GM18508 (cell line): ENCODE measurements at regions not wholly inside any gene's neighbourhood (a gene's known extent, or its start where the extent isn't known, plus 50 kb on each side); places are given as distances from the start of the nearest gene placed in this dataset.
"Not testable (repeated sequence)": the region's sequence is repeated elsewhere in the genome, so short reads cannot be mapped to it uniquely, and the experiment has no call there.

Source experiments
- ATAC-seq: cut with Tn5 transposase; IDR thresholded peaks from one replicate; pipeline ENCODE4 v1.9.1; 2021; ENCODE audit warnings: moderate number of reproducible peaks; ENCODE audit not compliant: insufficient read depth, unreplicated experiment

DNA sequence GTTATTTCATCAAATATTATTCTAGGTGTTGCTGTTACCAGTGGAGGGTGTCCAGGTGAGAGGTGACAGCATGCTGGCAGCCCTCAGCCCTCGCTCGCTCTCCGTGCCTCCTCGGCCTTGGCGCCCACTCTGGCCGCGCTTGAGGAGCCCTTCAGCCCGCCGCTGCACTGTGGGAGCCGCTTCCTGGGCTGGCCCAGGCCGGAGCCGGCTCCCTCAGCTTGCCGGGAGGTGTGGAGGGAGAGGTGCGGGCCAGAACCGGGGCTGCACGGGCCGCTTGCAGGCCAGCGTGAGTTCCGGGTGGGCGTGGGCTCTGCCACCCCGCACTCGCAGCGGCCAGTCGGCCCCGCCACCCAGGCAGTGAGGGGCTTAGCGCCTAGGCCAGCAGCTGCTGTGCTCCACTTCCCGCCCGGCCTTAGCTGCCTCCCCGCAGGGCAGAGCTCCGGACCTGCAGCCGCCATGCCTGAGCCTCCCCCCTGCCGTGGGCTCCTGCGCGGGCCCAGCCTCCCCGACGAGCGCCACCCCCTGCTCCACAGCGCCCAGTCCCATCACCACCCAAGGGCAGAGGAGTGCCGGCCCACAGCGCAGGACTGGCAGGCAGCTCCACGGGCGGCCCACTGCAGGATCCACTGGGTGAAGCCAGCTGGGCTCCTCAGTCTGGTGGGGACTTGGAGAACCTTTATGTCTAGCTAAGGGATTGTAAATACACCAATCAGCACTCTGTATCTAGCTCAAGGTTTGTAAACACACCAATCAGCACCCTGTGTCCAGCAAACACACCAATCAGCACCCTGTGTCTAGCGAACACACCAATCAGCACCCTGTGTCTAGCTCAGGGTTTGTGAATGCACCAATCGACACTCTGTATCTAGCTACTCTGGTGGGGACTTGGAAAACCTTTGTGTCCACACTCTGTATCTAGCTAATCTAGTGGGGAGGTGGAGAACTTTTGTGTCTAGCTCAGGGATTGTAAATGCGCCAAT is 413.3 kb downstream of the HACE1 start:
- ATAC-seq, result not testable (repeated sequence)

DNA sequence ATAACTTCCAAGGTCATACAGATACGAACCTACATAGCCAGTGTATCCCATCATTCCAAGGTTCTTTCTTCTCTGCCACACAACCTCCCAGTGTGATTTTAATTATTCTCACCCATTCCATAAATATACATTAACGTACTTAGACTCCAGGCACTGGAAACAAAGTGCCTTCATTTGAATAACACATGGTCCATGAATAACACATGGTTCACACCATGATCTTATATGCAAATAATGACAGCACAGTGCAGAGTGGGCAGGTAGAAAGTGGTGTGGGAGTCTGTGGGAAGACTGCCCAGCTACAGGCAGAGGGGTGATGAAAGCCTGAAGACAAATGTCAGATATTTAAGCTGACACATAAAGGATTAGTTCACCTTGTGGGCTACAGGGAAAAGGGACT is 425.2 kb downstream of the HACE1 start:
- ATAC-seq, result no peak

DNA sequence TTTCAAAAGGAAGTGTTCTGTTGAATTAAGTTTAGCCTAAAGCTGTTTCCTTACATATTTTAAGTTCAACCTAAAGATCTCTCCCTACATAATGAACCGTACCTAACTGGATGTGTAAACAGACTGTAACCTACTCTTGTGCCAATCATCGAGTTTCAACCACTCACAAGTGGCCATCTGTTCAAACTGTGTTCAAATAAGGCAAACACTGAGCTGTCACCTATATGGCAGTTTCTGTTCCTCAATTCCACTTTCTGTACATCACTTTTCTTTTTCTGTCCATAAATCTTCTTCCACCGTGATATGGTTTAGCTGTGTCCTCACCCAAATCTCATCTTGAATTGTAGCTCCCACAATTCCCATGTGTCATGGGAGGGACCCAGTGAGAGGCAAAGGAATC is 428.6 kb downstream of the HACE1 start:
- peak; percentile 45 for ATAC-seq

DNA sequence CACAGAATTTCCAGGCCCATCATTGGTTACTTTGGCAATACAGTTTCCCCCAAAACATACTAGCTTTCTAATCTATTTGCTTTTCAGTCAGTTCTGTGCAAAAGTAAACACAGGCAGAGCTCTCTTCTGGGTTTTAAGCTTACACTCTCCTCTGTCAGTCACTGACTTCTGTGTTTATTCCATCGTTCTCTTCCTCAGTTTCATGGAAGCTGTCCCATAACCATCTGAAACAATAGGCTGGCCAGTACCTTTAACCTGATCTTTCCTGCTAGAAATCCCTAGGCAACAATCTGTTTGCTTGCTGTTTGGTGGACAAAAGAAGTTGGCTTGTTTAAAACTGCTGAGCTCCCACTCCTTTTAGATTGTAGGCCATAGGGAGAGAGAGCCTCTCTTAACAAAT is 431.5 kb downstream of the HACE1 start:
- no peak for ATAC-seq

DNA sequence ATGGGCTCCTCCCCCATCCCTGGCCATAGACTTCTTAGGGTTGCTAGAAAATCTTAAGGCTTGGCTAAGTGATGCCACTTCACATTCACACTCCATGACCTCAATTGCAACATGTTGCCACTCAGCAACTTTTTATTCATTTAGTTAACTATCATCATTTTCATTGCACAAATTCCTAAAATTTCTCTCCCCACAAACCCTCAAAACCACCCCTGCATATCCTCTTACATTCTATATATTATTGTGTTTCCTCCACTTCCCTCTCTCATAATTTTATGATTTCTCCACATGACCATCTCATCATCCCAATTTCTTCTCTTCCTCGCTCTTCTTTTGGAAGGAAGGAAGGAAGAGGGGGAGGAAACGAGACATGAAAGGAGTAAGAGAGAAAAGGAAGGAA is 436.0 kb downstream of the HACE1 start:
- no peak for ATAC-seq

DNA sequence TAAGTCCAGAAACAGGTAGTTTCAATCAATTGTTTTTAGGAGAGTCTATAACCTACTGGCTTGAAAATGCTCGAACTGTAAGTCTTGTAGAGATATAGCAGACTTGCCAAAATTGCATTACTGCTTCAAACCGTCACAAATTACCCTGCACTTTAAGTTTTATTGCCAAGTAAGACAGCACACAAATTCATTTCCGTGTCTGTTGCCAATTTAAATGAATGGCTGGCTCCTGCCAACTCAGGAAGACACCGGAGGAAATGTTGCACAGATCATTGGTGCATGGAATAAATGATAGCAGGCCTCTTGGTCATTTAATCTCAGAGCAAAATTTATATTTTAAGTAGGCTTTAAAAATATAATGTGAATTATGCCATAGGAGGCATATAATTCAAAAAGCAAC is 438.1 kb downstream of the HACE1 start:
- no peak for ATAC-seq

DNA sequence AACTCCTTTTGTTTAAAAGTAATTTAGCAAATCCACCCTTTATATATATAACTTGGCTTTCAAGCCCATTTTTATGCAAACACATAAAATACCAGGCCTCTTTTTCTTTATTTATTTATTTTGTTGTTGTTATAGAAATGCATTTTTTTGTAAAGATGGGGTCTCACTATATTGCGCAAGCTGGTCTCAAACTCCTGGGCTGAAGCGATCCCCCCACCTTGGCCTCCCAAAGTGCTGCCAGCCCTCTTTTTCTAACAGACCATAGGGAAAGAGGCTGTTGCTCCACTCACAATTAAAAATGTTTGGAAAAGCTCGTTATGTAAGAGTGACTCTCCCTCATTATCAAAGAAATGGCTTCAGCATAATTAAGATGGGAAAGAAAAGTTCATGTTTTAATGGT is 440.9 kb downstream of the HACE1 start:
- ATAC-seq, result no peak

DNA sequence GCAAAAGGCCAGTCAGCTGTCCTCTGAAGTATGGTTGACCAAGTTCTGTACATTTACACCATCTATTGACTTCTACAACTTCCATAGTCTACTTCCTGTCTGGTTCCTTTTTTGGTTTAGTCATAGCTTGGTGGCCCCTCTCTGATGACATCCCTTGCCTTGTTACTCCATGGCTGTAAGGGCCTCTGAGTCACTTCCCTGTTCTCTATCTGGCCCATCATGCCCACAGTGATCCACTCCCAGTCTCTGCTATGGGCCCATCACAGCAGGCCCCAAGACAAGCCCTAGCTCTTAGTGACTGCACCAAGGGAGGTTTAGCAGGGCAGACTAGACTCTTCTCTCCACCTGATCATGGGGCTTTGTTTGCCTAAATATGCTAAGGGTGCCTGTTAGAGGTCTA is 441.6 kb downstream of the HACE1 start:
- no peak for ATAC-seq

DNA sequence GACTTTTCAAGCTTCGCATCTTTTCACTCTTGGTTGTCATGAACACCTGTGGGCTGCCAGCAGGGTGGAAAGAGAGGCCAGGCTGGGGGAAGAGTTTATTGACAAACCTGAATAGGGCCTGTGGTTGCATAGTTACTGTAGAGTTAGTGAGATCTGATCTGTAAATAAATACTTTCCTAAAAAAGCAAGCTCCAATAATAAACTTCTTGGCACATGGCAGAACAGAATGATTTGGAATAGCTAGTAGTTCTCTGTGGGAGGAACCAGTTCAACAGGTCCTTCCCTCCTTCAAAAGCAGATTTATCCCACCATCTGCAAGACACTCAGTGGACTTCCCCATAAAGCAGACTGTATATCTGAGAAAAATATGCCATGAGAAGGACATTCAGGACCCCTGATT is 445.0 kb downstream of the HACE1 start:
- no peak for ATAC-seq

DNA sequence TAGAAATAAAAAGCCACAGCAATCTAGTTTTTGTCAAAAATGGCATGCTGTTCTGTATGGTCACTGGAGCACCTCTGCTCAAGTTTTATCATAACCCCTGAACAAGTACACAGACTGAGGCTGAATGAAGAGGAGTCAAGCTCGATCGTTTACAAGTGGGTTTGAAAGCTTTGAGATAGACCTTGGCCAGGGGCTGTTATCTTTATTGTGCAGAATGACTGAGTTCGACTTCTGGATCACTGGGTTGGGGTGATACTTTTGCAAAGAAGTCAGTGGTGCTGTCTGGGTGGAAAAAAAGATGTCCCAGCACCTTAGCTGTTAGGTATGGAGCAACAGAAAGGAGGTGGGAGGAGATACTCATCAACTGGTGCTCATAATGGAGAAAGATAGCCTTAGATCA is 446.0 kb downstream of the HACE1 start:
- ATAC-seq, result no peak

DNA sequence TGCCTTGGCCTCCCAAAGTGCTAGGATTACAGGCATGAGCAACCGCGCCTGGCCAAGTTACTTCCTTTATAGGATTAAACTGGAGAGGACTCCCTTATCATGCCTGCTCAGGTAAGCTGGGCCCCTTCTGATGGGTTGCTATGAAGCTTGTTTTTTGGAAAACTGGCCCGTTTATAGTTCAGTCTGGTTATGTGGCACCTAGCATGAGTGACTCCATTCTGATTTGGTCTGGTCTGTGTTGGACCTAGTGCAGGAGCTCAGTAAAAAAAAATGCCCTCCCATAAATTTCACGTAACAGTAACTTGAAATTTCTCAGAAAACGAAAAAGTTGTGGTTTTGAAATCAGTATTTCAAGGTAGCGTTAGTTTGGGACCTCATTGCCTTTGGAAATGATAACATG is 448.4 kb downstream of the HACE1 start:
- no peak for ATAC-seq

DNA sequence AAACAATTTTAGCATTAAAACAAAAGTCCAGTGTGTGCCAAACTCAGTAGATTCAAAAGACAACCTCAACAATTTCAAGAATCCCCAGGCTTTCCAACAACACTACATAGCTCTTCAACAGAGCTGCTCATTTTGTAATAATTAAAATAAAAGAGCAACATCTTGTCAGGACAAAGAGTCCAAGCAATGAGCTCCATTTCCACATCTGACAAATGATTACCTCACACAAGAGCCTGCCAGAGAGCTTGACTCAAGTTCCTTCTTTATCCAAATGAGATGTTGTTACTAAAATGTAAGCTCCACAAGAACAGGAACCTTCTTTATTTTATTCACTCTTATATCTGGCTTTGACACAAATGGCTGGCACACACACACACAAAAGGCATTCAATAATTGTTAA is 449.8 kb downstream of the HACE1 start:
- no peak for ATAC-seq

DNA sequence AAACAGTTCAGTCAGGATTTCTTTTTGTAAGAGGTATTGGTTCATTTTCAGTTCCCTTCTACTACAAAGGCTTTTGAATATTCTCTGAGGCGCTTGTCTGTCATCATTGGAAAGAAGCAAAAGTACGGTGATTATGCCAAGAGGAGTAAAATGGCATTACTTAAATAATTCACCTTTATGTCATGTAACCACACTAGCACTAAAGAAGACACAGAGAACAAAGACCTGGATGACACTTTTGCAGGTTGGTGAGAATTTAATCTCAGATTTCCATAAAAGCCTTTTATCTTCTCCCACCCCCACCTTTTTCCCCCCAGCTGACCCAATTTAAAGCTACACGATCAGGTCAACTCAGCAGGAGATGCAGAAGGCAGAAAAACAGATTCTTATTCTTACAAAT is 451.8 kb downstream of the HACE1 start:
- no peak for ATAC-seq

DNA sequence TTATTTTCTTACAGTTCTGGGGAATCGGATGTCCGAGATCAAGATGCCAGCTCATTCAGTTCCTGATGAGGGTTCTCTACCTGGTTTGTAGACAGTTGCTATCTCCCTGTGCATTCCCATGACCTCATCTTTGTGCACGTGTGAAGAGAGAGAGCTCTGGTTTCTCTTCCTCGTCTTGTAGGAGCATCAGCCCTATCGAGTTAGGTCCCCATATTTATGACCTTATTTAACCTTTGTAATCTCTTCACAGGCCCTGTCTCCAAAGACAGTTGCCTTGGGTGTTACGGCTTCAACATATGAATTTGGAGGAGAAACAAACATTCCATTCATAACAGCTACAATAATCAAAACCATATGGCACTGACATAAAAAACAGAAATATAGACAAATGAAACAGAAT is 455.3 kb downstream of the HACE1 start:
- no peak for ATAC-seq

DNA sequence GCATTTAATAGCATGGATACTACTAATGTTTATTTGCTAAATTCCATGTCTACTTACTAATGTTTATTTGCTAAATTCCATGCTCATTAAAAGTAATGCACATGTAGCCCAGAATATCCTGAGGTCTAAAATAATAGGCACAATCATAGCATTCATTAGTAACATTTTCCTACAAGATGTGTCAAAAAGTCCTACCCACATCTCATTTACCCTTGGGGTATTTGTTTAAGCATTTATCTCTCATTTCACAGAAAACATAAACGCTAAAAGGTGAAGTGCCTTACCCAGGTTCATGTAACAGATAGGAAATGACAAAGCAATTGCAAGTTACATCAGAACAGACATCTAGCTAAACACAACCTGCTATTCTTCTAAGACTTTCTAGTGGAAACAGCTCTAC is 457.1 kb downstream of the HACE1 start:
- ATAC-seq, result no peak

DNA sequence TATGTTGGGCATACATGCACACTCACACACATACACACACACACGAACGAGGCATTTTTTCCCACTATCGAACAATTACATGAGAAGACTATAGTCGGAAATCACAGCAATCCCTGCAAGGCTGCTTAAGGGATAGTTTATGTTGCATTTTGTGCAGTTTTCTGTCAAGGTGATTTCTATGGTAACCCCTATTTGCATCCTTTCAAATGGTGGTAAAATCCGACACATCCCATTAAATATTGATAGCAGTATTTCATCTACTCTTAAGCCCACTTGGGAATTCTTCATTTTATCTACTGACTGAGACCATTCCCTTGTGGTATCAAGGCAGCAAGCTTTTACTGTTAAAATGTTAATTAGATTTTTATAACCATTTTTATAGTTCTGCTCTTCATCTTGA is 457.8 kb downstream of the HACE1 start:
- ATAC-seq, result no peak

DNA sequence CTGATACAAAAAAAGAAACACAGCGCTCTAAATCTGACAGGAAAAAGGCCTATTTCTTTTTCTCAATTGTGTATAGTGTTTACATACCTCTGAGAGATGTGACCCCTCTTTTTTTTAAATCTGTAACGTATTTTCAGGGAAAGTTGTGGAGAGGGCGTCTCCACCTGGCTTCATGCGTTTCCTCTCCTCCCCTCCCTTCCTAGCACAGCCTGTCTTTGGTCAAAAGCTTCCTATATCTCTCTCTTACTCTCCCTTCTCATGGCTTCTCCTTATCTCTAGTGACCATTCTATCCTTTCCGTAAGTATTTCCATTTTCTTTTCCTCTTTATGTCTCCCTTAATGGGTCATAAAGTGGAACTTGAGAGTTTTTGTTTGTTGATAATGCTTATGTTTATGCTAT is 458.9 kb downstream of the HACE1 start:
- ATAC-seq, result no peak

DNA sequence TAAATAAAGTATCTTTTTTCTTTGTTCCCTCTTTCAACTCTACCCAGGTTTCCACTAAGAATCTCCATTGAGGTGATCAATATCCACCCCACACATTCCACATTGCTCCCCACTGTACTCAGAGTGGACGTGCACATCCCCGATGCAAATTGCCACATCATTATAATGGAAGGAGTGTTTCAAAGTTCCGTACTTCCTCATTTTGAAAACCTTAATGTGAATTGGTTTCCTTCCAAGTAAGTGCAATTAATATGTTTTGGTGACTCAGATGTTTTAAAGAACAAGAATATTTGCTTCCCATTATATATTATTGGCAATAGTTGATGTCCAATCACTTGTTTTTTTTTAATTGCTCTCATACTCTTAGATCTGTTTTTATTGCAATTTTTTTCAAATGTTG is 463.6 kb downstream of the HACE1 start:
- ATAC-seq, result no peak

DNA sequence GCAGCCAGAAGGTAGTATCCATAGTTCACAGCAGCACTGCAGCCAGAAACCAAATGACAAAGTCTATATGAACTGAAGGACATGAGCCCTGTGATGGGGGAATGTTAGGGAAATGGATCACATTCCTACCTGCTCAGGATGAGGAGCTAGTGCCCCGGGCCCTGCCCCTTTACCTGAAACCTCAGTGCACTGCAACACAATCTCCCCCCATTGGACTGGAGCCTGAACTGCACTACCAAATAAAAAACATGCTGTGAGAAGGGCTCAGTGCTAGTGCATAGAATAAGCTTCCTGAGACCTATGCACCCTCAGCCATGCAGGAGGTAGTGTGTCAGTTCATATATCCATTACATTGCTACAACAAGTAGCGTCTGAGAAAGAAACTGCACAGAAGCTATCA is 477.8 kb downstream of the HACE1 start:
- no peak for ATAC-seq

DNA sequence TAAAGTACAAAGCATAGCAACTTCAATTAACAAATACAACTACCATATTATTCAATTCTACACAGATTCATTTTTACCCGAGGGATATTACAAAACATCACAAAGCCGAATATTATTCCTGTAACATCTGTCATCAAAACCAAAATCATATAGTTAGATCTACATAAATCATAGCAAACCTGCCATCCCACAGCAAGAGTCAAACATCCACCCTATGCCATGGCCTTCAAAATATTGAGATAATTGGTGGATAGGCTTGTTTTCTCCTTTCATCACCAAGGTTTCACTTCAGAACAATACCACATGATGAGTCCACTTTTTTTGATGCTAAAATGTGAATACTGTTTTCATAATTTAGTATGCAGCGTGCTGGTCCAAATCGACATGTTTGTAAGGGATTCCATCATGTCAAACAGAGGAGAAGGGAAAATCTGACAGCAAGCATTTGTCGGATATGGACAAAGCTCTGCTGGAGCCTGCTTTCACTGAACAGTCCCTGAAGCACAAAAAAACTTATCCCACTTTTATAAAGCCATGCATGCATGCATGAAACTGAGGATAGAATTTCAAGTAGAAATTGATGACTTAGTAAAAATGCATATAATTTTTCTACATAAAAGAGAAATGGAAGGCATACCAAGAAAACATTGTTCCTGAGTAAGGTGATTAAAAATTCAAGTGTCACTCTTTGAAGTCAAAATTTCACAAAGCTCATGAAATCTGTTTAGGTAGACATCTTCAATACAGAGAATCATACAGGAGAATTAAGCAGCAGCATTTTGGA is 494.1 kb downstream of the HACE1 start:
- ATAC-seq, result no peak

DNA sequence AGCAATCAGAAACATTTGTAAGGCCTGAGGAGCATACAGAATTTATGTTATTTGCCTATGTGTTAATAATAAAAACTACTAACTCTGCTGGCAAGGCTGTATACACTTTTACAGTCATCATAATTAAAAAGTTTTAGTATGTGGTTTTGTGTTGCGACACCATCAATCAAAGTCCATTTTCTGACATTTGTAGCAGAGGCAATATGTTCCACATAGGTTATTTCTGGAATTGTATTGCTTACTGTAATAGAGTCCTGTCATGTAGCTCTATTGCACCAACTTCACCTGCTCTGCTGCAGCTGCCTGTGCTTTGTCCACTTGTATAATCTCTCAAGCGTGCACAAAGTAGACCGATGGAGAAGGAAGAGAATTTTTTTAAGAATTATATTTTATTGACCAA is 501.8 kb downstream of the HACE1 start:
- ATAC-seq, result no peak

DNA sequence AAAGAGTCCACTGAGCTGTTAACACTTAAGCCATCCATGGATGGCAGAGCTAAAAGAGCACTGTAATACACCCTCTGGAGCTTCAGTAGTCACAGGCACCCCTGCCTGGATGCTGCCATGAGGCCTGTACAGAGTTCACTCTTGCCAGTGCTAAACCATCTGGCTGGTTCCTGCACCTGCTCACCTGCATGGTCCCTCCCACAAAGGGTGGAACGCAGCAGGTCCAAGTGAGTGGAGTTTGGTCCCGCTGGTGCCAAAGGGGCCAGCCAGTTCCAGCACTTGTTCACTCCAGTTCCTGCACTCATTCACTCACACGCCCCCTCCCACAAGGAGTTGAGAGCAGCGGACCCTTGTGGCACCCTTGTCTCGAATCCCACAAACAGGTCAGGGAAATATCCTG is 503.5 kb downstream of the HACE1 start:
- no peak for ATAC-seq
